ENCODE measurements at regions not wholly inside any gene's neighbourhood (a gene's known extent, or its start where the extent isn't known, plus 50 kb on each side); places are given as distances from the start of the nearest gene placed in this dataset.
A peak's percentile ranks its signal among the peaks of the same experiment; 100 is the strongest.

- H3K27ac ChIP-seq (ENCODE audit: low read depth, low read length), result no peak overlapping the region
- H3K27ac Mint-ChIP-seq, result no peak overlapping the region
- no peaks in the 10 kb centered on the region for H3K36me3 ChIP-seq (ENCODE audit: insufficient read depth, low read length)
- H3K4me3 ChIP-seq (ENCODE audit: low read length), result no peak overlapping the region
- no peaks in the 10 kb centered on the region for H3K4me1 ChIP-seq (ENCODE audit: insufficient read depth, low read length)
- ChIA-PET CTCF (no interaction called here), POLR2A (no interaction called here)
- no peaks in the 10 kb centered on the region for H3K4me1 Mint-ChIP-seq
- no peaks in the 10 kb centered on the region for H3K27me3 ChIP-seq (ENCODE audit: insufficient read depth, low read length, poor library complexity, severe bottlenecking)
- peaks cover 8 to 27% of the 10 kb centered on the region in 2 donors for H3K27me3 Mint-ChIP-seq
- H3K36me3 Mint-ChIP-seq, result no peaks in the 10 kb centered on the region
- no peak for DNase-seq
- H3K9me3 ChIP-seq (ENCODE audit: low read length), result no peaks in the 10 kb centered on the region
- H3K4me3 Mint-ChIP-seq, result no peak overlapping the region
- H3K9me3 Mint-ChIP-seq, result no peaks in the 10 kb centered on the region
Observed at GRCh38 chr3:193791041-193792032, 198.3 kb downstream of the OPA1 start.

GRCh38 chr3:193793123-193793522, 200.1 kb downstream of the OPA1 start:
- Histone ChIP-seq H3K4me3 (ENCODE audit: low read length) (no peak overlapping the region), H3K9me3 (ENCODE audit: low read length) (no peaks in the 10 kb centered on the region), H3K4me1 (ENCODE audit: insufficient read depth, low read length) (no peaks in the 10 kb centered on the region), H3K36me3 (ENCODE audit: insufficient read depth, low read length) (no peaks in the 10 kb centered on the region), H3K27ac (ENCODE audit: low read depth, low read length) (no peak overlapping the region), H3K27me3 (ENCODE audit: insufficient read depth, low read length, poor library complexity, severe bottlenecking) (no peaks in the 10 kb centered on the region)
- no peaks in the 10 kb centered on the region for H3K4me1 Mint-ChIP-seq
- peaks cover 8 to 29% of the 10 kb centered on the region in 2 donors for H3K27me3 Mint-ChIP-seq
- ChIA-PET POLR2A (interaction anchor here (0.6 kb wide), 1 partner anchor 485 kb away, joined by 3 read pairs; no protein-coding TSS in a partner anchor), CTCF (no interaction called here)
- no peak overlapping the region for H3K4me3 Mint-ChIP-seq
- no peaks in the 10 kb centered on the region for H3K9me3 Mint-ChIP-seq
- DNase-seq, result no peak
- no peak overlapping the region for H3K27ac Mint-ChIP-seq
- no peaks in the 10 kb centered on the region for H3K36me3 Mint-ChIP-seq

- no peak overlapping the region for H3K4me3 ChIP-seq (ENCODE audit: low read length)
- ChIA-PET CTCF (no interaction called here), POLR2A (no interaction called here)
- peaks cover 7 to 29% of the 10 kb centered on the region in 2 donors for H3K27me3 Mint-ChIP-seq
- H3K36me3 Mint-ChIP-seq, result no peaks in the 10 kb centered on the region
- no peaks in the 10 kb centered on the region for H3K9me3 Mint-ChIP-seq
- H3K36me3 ChIP-seq (ENCODE audit: insufficient read depth, low read length), result no peaks in the 10 kb centered on the region
- DNase-seq, result no peak
- no peaks in the 10 kb centered on the region for H3K4me1 ChIP-seq (ENCODE audit: insufficient read depth, low read length)
- no peak overlapping the region for H3K4me3 Mint-ChIP-seq
- H3K9me3 ChIP-seq (ENCODE audit: low read length), result no peaks in the 10 kb centered on the region
- no peaks in the 10 kb centered on the region for H3K27me3 ChIP-seq (ENCODE audit: insufficient read depth, low read length, poor library complexity, severe bottlenecking)
- H3K4me1 Mint-ChIP-seq, result no peaks in the 10 kb centered on the region
- no peak overlapping the region for H3K27ac ChIP-seq (ENCODE audit: low read depth, low read length)
- H3K27ac Mint-ChIP-seq, result no peak overlapping the region
Observed at GRCh38 chr3:193794002-193794881, 201.2 kb downstream of the OPA1 start.

GRCh38 chr3:193795062-193795690, 202.2 kb downstream of the OPA1 start:
- H3K36me3 ChIP-seq (ENCODE audit: insufficient read depth, low read length), result no peaks in the 10 kb centered on the region
- ChIA-PET CTCF (no interaction called here), POLR2A (no interaction called here)
- H3K9me3 ChIP-seq (ENCODE audit: low read length), result no peaks in the 10 kb centered on the region
- no peaks in the 10 kb centered on the region for H3K27me3 ChIP-seq (ENCODE audit: insufficient read depth, low read length, poor library complexity, severe bottlenecking)
- Mint-ChIP-seq H3K27me3 (peaks cover 5 to 29% of the 10 kb centered on the region in 2 donors), H3K27ac (no peak overlapping the region), H3K4me1 (no peaks in the 10 kb centered on the region), H3K9me3 (no peaks in the 10 kb centered on the region), H3K4me3 (no peak overlapping the region), H3K36me3 (no peaks in the 10 kb centered on the region)
- no peaks in the 10 kb centered on the region for H3K4me1 ChIP-seq (ENCODE audit: insufficient read depth, low read length)
- DNase-seq, result no peak
- no peak overlapping the region for H3K4me3 ChIP-seq (ENCODE audit: low read length)
- H3K27ac ChIP-seq (ENCODE audit: low read depth, low read length), result no peak overlapping the region

DNA sequence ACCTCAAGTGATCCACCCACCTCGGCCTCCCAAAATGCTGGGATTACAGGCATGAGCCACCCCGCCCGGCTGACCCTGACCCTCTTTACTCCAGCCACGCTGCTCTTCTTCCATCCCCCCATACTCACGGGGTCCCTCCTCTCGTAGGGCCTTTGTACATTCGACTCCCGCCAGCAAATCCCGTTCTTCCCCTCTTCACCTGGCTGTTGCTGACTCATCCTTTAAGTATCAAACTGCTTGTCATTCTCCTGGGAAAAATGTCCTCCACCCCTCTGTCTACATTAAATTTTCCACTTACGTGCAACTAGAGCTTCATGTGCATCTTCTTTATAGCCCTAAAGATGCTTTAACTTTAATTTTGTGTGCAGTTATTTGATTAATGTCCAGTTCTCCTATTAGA, 203.1 kb downstream of the OPA1 start:
- Mint-ChIP-seq H3K27ac (no peak overlapping the region), H3K36me3 (no peaks in the 10 kb centered on the region), H3K4me3 (no peak overlapping the region), H3K4me1 (no peaks in the 10 kb centered on the region), H3K9me3 (no peaks in the 10 kb centered on the region), H3K27me3 (peaks cover 5 to 29% of the 10 kb centered on the region in 2 donors)
- no peak overlapping the region for H3K27ac ChIP-seq (ENCODE audit: low read depth, low read length)
- no peaks in the 10 kb centered on the region for H3K4me1 ChIP-seq (ENCODE audit: insufficient read depth, low read length)
- H3K9me3 ChIP-seq (ENCODE audit: low read length), result no peaks in the 10 kb centered on the region
- CTCF ChIA-PET, result no interaction called here
- POLR2A ChIA-PET, result no interaction called here
- DNase-seq, result no peak
- no peaks in the 10 kb centered on the region for H3K36me3 ChIP-seq (ENCODE audit: insufficient read depth, low read length)
- no peak overlapping the region for H3K4me3 ChIP-seq (ENCODE audit: low read length)
- no peaks in the 10 kb centered on the region for H3K27me3 ChIP-seq (ENCODE audit: insufficient read depth, low read length, poor library complexity, severe bottlenecking)

DNA sequence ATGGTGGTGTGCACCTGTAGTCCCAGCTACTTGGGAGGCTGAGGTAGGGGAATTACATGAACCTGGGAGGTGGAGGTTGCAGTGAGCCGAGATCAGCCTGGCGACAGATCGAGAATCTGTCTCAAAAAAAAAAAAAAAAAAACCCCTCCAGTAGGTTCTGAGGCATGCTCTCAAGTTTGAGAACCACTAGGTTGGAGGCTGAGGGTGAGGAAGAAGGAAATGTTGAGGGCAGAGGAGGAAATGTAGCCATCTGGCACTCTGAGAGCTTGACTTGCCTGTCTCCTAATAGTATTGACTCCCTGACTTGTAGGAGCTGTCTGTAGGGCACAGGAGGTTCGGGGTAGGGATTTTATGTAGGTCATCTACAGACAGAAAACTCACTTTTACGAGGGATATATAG, 204.6 kb downstream of the OPA1 start:
- Histone ChIP-seq H3K9me3 (ENCODE audit: low read length) (no peaks in the 10 kb centered on the region), H3K27me3 (ENCODE audit: insufficient read depth, low read length, poor library complexity, severe bottlenecking) (no peaks in the 10 kb centered on the region), H3K27ac (ENCODE audit: low read depth, low read length) (no peak overlapping the region), H3K4me1 (ENCODE audit: insufficient read depth, low read length) (no peaks in the 10 kb centered on the region), H3K36me3 (ENCODE audit: insufficient read depth, low read length) (no peaks in the 10 kb centered on the region), H3K4me3 (ENCODE audit: low read length) (no peak overlapping the region)
- POLR2A ChIA-PET, result no interaction called here
- Mint-ChIP-seq H3K36me3 (no peaks in the 10 kb centered on the region), H3K27ac (no peak overlapping the region), H3K4me3 (no peak overlapping the region), H3K4me1 (no peaks in the 10 kb centered on the region), H3K9me3 (no peaks in the 10 kb centered on the region), H3K27me3 (peaks cover 3 to 31% of the 10 kb centered on the region in 2 donors)
- CTCF ChIA-PET, result no interaction called here
- no peak for DNase-seq

- Histone ChIP-seq H3K27me3 (ENCODE audit: insufficient read depth, low read length, poor library complexity, severe bottlenecking) (no peaks in the 10 kb centered on the region), H3K9me3 (ENCODE audit: low read length) (no peaks in the 10 kb centered on the region), H3K4me1 (ENCODE audit: insufficient read depth, low read length) (no peaks in the 10 kb centered on the region), H3K27ac (ENCODE audit: low read depth, low read length) (no peak overlapping the region), H3K4me3 (ENCODE audit: low read length) (no peak overlapping the region), H3K36me3 (ENCODE audit: insufficient read depth, low read length) (no peaks in the 10 kb centered on the region)
- no peaks in the 10 kb centered on the region for H3K36me3 Mint-ChIP-seq
- H3K4me1 Mint-ChIP-seq, result no peaks in the 10 kb centered on the region
- DNase-seq, result no peak
- ChIA-PET POLR2A (no interaction called here), CTCF (no interaction called here)
- H3K27me3 Mint-ChIP-seq, result peaks cover 2 to 31% of the 10 kb centered on the region in 2 donors
- H3K9me3 Mint-ChIP-seq, result no peaks in the 10 kb centered on the region
- H3K4me3 Mint-ChIP-seq, result no peak overlapping the region
- peak overlapping the region in 1 of 8 donors; percentile 12 for H3K27ac Mint-ChIP-seq
Observed at GRCh38 chr3:193798051-193798450, 205.0 kb downstream of the OPA1 start.

Measured in CD8-positive, alpha-beta memory T cell (primary cell).